GM12891 (cell line): ENCODE measurements at regions not wholly inside any gene's neighbourhood (a gene's known extent, or its start where the extent isn't known, plus 50 kb on each side); places are given as distances from the start of the nearest gene placed in this dataset.

ENCODE experiments used
- POLR2A ChIP-seq: IDR thresholded peaks from 2 replicates; pipeline ENCODE4 v1.6.1; 2011; ENCODE audit warnings: low read depth, low read length, control low read depth
- POLR2AphosphoS5 ChIP-seq: IDR thresholded peaks from 2 replicates; pipeline ENCODE4 v1.6.1; 2011; ENCODE audit warnings: low read depth, low read length, control low read depth

DNA sequence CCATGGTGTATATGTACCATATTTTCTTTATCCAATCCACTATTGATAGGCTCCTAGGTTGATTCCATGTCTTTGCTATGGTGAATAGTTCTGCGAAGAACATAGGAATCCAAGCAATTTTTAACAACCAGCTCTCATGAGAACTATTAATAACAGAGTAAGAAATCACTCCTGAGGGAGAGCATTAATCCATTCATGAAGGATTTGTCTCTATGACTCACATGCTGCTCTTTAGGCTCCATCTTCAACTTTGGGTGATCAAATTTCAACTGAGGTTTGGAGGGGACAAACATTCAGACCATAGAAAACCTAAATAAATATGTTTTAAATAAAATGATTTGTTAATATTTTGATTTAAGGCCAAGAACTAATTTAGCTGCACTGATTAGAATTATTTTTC is 147.4 kb downstream of the NSUN3 start:
- TF ChIP-seq POLR2A (no peak), POLR2AphosphoS5 (no peak)
